Stimulated activated CD8-positive, alpha-beta memory T cell treated with anti-CD3 and anti-CD28 coated beads, Interleukin-12 subunit alpha, Interleukin-12 subunit beta, amount 100 ng/mL, for 4 hours (primary cell): ENCODE measurements at regions not wholly inside any gene's neighbourhood (a gene's known extent, or its start where the extent isn't known, plus 50 kb on each side); places are given as distances from the start of the nearest gene placed in this dataset.
"Not testable (repeated sequence)": the region's sequence is repeated elsewhere in the genome, so short reads cannot be mapped to it uniquely, and the experiment has no call there.

ENCODE experiments used
- DNase-seq: peaks from one replicate; pipeline ENCODE4 v3.0.0-alpha.2; 2020; ENCODE audit warnings: low read depth

DNA sequence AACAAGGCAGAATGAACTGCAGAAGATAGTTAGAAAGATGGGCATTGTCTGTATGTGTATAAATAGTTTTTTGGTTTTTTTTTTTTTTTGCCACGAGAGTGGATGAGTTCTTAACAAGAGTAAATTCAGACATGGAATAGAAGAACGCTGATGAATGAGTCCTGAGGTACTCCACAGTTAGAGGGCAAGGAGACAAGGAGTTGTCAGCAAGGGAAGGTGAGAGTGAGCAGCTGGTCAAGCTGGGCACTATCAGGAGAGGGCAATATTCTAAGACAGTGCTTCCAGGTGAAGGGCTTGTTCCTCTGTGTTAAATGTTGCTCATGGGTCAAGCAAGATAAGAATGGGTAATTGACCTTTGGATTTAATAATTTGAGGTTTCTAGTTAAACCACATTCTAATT lies 138.6 kb upstream of the FAM78B start:
- no peak for DNase-seq

DNA sequence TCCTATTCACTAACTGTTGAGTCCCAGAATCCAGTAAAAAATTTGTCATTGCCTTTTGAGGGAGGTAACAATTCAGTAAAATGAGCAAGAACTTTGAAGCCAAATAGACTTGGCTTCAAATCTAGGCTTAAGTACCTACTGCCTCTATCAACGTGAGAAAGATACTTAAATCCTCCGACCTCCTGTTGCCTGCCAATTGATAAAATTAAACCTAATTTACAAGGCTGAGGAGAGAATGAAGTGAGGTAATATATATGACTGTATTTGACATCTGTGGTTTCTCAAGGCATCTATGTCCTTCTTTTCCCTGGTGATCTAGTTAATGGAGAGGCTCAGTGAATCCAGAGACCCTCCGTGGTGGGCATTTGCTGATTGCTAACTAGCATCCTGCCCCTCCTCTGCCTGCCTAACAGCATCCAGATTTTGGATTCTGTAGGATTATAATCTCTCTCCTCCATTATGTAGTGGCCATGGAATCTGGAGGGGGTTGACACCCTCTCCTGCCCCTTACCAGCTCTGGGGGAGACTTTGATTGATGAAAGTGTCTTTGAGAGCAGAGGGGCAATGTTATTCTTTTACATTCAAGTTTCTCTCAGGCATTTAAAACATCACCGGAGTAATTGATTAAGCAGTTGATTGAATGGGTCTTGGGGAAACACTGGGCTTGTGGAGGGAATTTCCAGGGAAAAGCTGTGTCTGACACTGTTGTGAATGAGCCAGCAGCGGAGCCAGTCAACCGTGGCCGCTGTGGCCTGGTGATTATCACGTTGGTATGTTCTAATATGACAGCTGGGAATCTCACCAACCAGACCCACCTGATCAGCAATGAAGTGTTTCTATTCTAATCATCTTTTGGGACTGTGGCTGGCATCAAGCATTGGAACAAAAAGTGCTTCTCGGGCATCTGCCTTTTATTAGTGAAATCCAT lies 140.7 kb upstream of the FAM78B start:
- no peak for DNase-seq

- DNase-seq: not testable (repeated sequence)
These were observed 149.5 kb upstream of the FAM78B start for GRCh38 chr1:166316306-166316705.

DNA sequence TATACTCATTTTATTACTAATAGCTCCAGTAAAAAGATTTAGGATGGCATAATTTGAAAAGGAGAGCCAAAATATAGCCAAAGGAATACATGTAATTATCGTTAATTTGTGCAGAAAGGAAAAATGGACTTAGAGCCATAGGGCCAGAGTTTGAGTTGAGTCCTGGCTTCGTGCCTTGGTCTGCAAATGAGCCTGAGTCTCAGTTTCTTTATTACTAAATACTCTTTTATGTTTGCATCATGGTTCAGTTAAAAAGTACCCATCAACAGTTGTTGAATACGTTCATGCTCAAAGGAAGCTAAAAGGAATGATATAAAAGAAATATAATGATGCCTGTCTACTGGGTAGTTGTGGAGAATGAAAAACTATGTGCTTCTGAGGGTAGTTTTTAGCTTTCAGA lies 155.7 kb upstream of the FAM78B start:
- DNase-seq: no peak

DNA sequence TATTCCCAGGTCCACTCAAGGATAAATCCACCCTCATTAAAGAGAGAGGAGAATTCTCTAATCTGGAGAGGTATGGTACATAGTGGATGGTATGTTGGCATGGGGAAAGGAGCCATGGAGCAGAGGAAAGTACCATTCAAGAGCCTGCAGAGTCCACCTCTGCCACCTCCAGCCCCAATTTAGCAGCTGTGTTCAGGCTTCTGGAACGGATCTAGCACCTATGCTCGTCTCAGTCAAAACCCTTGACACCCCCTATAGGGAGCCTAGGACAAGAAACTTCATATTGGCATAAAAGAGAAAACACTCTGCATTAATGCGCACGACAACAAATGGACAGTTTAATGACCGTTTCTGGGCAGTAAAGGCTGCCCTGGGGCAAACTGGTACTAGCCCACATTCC lies 161.1 kb upstream of the FAM78B start:
- no peak for DNase-seq

DNA sequence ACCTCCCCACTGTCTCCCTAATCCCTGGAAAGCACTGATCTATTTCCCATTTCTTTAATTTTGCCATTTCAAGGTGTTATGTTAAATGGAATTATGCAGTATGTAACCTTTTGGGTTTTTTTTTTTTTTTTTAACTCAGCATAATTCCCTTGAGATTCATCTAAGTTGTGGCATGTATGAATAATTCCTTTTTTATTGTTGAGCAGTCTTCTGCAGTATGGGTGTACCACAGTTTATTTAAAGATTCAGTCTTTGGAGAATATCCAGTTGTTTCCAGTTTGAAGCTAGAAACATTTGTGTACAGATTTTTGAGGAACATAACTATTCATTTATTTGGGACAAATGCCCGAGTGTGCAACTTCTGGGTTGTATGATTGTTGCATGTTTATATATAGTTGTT lies 162.2 kb upstream of the FAM78B start:
- DNase-seq: no peak

- DNase-seq: no peak
These were observed 163.3 kb upstream of the FAM78B start for GRCh38 chr1:166330096-166330495.

GRCh38 chr1:166338105-166338504 lies 171.3 kb upstream of the FAM78B start:
- DNase-seq: no peak

GRCh38 chr1:166340709-166341108 lies 173.9 kb upstream of the FAM78B start:
- no peak for DNase-seq

DNA sequence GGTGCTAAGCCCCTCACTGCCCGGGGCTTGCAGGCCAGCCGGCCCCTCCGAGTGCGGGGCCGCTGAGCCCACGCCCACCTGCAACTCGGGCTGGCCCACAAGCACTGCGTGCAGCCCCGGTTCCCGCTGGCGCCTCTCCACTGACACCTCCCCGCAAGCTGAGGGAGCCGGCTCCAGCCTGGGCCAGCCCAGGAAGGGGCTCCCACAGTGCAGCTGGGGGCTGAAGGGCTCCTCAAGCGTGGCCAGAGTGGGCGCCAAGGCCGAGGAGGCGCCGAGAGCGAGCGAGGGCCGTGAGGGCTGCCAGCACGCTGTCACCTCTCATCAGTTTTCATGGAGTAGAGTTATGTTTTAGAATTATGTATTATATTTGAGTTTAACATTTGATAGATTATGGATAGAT lies 176.5 kb upstream of the FAM78B start:
- DNase-seq: no peak

DNA sequence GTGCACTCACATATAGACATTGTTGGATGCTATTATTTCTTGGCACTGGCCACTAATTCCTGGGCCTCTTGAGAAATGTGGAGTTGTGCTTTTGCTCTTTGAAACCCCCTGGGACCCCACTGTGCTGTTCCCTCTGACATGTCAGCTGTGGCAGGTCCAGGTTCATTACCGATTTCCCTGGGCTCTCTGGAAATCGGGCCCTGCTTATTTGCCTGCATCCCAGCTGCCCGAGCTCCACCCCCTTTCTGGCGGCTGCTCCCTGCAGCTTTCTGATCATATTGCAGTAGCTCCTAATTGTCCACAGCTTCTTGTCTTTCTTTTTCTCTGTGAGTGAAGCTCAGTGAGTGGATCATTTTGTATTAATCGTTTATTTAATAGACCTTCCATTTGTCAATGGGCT lies 183.7 kb upstream of the FAM78B start:
- no peak for DNase-seq

DNA sequence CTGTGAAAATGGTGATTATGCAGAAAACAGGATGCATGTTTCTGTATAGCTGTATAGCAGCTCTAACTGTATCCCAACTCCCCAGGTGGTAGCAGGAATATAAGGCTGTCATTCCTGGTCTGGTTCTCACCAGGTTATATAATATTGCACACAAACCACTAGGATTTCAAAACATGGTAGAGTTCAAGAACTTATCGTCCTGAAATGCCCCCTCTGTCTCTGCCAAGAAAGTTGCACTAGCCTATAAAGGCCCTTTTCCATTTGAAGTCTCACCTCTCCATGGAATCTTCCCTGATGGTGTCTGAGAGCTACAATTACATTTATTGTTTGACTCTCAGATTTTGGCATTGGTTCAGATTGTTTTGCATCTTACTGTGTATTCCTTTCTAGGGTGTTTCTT lies 184.9 kb upstream of the FAM78B start:
- DNase-seq: no peak

DNA sequence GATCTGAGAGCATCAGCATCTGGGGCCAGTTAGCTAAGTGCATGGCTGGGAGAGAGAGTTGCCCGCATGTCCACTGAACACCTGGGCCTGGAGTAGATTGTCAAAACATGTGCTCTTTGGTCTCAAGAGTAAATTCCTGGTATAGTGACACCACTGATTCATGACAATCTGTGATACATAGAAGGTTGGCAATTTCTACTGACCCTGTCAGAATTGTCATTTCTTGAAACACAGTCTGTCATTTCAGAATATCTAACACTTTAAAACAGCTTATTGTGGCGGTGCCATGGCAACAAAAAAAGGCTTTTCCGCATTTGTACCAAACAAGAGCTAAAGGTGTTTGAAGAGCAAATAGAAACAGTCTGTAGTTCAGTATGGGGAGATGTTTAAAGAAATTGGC lies 186.4 kb upstream of the FAM78B start:
- no peak for DNase-seq

GRCh38 chr1:166354406-166354805 lies 187.6 kb upstream of the FAM78B start:
- DNase-seq: no peak

- DNase-seq: no peak
These were observed 198.3 kb upstream of the FAM78B start for GRCh38 chr1:166365081-166365480.

DNA sequence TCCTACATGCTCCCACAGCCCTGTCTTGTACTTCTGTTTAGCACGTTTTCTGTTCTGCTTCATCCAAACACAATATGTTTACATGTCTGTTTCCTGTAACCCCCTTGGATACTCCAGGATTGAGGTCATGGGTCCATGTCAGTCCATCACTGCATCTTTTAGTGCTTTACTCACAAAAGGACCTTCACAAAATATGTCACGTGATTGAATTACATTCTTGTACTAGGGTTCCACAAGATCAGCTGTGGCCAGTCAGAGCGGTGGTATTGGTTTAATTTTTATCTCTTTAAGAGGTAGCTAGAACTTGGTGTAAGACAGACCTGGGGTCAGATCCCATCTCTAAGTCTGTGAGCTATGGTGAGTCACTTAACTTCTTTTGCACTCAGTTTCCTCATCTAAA lies 201.2 kb upstream of the FAM78B start:
- no peak for DNase-seq

DNA sequence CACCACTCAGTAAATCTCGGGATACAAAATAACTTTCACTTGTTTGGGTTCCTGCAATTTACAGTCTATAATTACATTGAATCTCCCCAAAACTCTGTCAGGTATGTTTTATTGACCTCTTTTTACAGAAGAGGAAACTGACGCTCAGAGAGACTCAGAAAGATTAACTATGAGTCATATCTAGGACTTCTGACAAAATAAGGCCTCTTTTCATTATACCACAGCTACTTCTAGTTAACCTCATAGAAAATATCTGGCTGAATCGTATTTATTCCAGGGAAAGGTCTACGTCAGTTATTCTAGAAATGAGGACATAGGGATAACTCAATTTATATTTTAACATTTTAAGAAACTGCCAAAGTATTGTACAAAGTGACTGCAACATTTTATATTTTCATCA lies 211.1 kb upstream of the FAM78B start:
- no peak for DNase-seq

DNA sequence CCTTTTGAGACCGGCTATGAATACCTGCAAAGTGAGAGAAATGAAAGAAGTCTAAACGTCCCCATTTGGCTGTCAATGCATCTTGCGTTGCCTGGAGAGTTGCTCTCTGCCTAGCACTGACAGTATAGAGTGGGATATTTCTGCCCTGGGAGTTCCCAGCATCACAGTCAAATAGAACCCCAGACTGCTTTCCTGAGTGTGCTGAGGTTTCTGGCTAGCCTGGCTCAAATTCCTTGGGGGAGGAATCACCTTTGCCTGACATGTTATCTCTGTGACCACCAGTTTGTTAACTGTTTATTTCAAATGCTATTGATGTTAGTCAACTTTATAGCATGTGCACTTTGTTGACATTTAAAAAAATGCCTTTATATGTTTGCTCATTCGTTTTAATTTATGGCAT lies 212.0 kb upstream of the FAM78B start:
- DNase-seq: no peak

- no peak for DNase-seq
These were observed 212.6 kb upstream of the FAM78B start for GRCh38 chr1:166379447-166379846.

- DNase-seq: no peak
These were observed 216.3 kb upstream of the FAM78B start for GRCh38 chr1:166383137-166383536.

DNA sequence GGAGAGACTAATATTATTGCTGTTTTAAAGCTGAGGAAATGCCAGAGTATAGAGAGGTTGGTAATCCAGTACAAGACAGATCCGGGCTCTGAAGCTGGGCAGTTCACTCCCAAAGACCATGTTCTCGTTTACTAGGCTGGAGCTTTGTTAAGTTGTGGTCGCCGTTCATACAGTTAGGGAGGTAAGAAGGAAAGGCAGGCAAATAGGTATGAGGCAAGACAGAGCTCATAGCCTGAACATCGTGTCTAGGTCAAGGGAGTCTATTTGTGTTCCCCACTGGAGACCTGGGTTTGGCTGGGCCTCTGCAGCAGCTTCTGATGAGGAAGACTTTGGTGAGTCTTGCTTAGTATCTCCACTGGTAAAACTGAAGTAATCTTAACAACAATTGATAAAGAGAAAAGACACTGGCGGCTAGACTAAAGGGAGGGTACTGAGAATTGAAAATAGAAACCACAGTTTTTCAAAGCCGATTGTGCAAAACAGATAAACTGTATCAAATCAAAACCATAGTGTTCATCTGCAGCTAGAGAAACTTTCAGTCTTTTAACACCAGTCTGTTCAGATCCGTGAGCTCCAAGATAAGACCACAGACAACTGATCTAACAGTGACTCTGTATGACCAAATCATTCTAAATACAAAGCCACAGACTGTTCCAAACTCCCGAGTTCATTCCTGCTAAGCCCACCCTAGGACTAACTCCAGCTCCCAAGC lies 217.0 kb upstream of the FAM78B start:
- DNase-seq: no peak

GRCh38 chr1:166384948-166385347 lies 218.1 kb upstream of the FAM78B start:
- no peak for DNase-seq

GRCh38 chr1:166390366-166391033 lies 223.7 kb upstream of the FAM78B start:
- no peak for DNase-seq
